ENCODE measurements at regions not wholly inside any gene's neighbourhood (a gene's known extent, or its start where the extent isn't known, plus 50 kb on each side); places are given as distances from the start of the nearest gene placed in this dataset.

GRCh38 chr2:5925604-5926003, 233.4 kb downstream of the SOX11 start:
- no peak for TF ChIP-seq CTCF (IDR thresholded peaks at IDR 0.05)
- no peak for TF ChIP-seq EZH2 (IDR thresholded peaks at IDR 0.05)
- Mint-ChIP-seq H3K4me3 (no peak overlapping the region), H3K27me3 (ENCODE audit: insufficient read depth, low read depth) (peaks cover 6% of the 10 kb centered on the region), H3K4me1 (peaks cover 17% of the 10 kb centered on the region), H3K36me3 (peaks cover 2% of the 10 kb centered on the region), H3K9me3 (peaks cover 36% of the 10 kb centered on the region), H3K27ac (no peak overlapping the region)
- Histone ChIP-seq H3K4me3 (no peak overlapping the region), H3K4me2 (no peak overlapping the region), H3K4me1 (peaks cover 3% of the 10 kb centered on the region), H3K27ac (no peak overlapping the region), H4K20me1 (ENCODE audit: low read depth) (no peaks in the 10 kb centered on the region), H3K27me3 (no peaks in the 10 kb centered on the region), H3K9ac (no peak overlapping the region), H3K79me2 (ENCODE audit: low read depth) (no peaks in the 10 kb centered on the region), H3F3A (ENCODE audit: low read depth) (no peaks in the 10 kb centered on the region), H3K9me3 (ENCODE audit: low read depth) (no peaks in the 10 kb centered on the region), H2AFZ (replicated peaks) (no peak overlapping the region), H3K36me3 (no peaks in the 10 kb centered on the region)
- no peak for DNase-seq (ENCODE audit: low spot score)

- no peak overlapping the region for H3K4me2 ChIP-seq
- no peak overlapping the region for H3K4me3 ChIP-seq
- peak overlapping the region; percentile 61 for H2AFZ ChIP-seq (replicated peaks)
- H3K4me3 Mint-ChIP-seq = no peak overlapping the region
- H3K27me3 Mint-ChIP-seq (ENCODE audit: insufficient read depth, low read depth) = peaks cover 5% of the 10 kb centered on the region
- peaks cover 17% of the 10 kb centered on the region for H3K4me1 Mint-ChIP-seq
- no peaks in the 10 kb centered on the region for H3K79me2 ChIP-seq (ENCODE audit: low read depth)
- no peaks in the 10 kb centered on the region for H3F3A ChIP-seq (ENCODE audit: low read depth)
- peaks cover 2% of the 10 kb centered on the region for H3K36me3 Mint-ChIP-seq
- H3K9me3 Mint-ChIP-seq = peaks cover 25% of the 10 kb centered on the region
- H3K27ac Mint-ChIP-seq = no peak overlapping the region
- no peaks in the 10 kb centered on the region for H3K27me3 ChIP-seq
- no peaks in the 10 kb centered on the region for H4K20me1 ChIP-seq (ENCODE audit: low read depth)
- TF ChIP-seq EZH2 (IDR thresholded peaks at IDR 0.05) (no peak), EZH2phosphoT487 (IDR thresholded peaks at IDR 0.05) (no peak), CTCF (IDR thresholded peaks at IDR 0.05) (no peak)
- H3K9me3 ChIP-seq (ENCODE audit: low read depth) = no peaks in the 10 kb centered on the region
- H3K4me1 ChIP-seq = peaks cover 3% of the 10 kb centered on the region
- H3K9ac ChIP-seq = no peak overlapping the region
- no peaks in the 10 kb centered on the region for H3K36me3 ChIP-seq
- no peak overlapping the region for H3K27ac ChIP-seq
- DNase-seq (ENCODE audit: low spot score) = no peak
Measured at GRCh38 chr2:5926871-5927512, 234.8 kb downstream of the SOX11 start.

- TF ChIP-seq CTCF (IDR thresholded peaks at IDR 0.05) = no peak
- no peak overlapping the region for H3K4me3 Mint-ChIP-seq
- Histone ChIP-seq H3K9ac (no peak overlapping the region), H3K4me3 (no peak overlapping the region), H3K27ac (no peak overlapping the region), H3K79me2 (ENCODE audit: low read depth) (no peaks in the 10 kb centered on the region), H3K36me3 (no peaks in the 10 kb centered on the region), H4K20me1 (ENCODE audit: low read depth) (no peaks in the 10 kb centered on the region), H3K27me3 (no peaks in the 10 kb centered on the region), H3K4me2 (no peak overlapping the region), H3K4me1 (peaks cover 4% of the 10 kb centered on the region), H3K9me3 (ENCODE audit: low read depth) (no peaks in the 10 kb centered on the region), H2AFZ (replicated peaks) (peak overlapping the region; percentile 46), H3F3A (ENCODE audit: low read depth) (no peaks in the 10 kb centered on the region)
- H3K27me3 Mint-ChIP-seq (ENCODE audit: insufficient read depth, low read depth) = peaks cover 2% of the 10 kb centered on the region
- peaks cover 15% of the 10 kb centered on the region for H3K9me3 Mint-ChIP-seq
- no peaks in the 10 kb centered on the region for H3K36me3 Mint-ChIP-seq
- no peak overlapping the region for H3K27ac Mint-ChIP-seq
- H3K4me1 Mint-ChIP-seq = peaks cover 21% of the 10 kb centered on the region
- no peak for DNase-seq (ENCODE audit: low spot score)
Measured at GRCh38 chr2:5932556-5933469, 240.6 kb downstream of the SOX11 start.

Measured in neural progenitor cell (in vitro differentiated cells).